Effector CD4-positive, alpha-beta T cell (primary cell): ENCODE measurements at regions not wholly inside any gene's neighbourhood (a gene's known extent, or its start where the extent isn't known, plus 50 kb on each side); places are given as distances from the start of the nearest gene placed in this dataset.
"Not testable (repeated sequence)": the region's sequence is repeated elsewhere in the genome, so short reads cannot be mapped to it uniquely, and the experiment has no call there.

Experiments
- DNase-seq: peaks from one replicate; pipeline ENCODE4 v3.0.0-alpha.2; 2020

GRCh38 chrX:40362291-40362690, 218.5 kb upstream of the ATP6AP2 start:
- DNase-seq, result not testable (repeated sequence)

GRCh38 chrX:40360557-40360956, 220.2 kb upstream of the ATP6AP2 start:
- no peak for DNase-seq

GRCh38 chrX:40359593-40359992, 221.2 kb upstream of the ATP6AP2 start:
- DNase-seq, result no peak

GRCh38 chrX:40358994-40359393, 221.8 kb upstream of the ATP6AP2 start:
- DNase-seq, result no peak

- DNase-seq, result no peak
Measured at GRCh38 chrX:40349251-40349650, 231.5 kb upstream of the ATP6AP2 start.

GRCh38 chrX:40346379-40346778, 234.4 kb upstream of the ATP6AP2 start:
- DNase-seq, result no peak

GRCh38 chrX:40343319-40343718, 237.5 kb upstream of the ATP6AP2 start:
- no peak for DNase-seq

- DNase-seq, result no peak
Measured at GRCh38 chrX:40340116-40340515, 240.7 kb upstream of the ATP6AP2 start.

GRCh38 chrX:40333344-40333743, 235.6 kb upstream of the BCOR start:
- no peak for DNase-seq

- DNase-seq, result no peak
Measured at GRCh38 chrX:40331762-40332161, 234.0 kb upstream of the BCOR start.

GRCh38 chrX:40331353-40331752, 233.6 kb upstream of the BCOR start:
- no peak for DNase-seq

GRCh38 chrX:40329616-40330015, 231.9 kb upstream of the BCOR start:
- no peak for DNase-seq

GRCh38 chrX:40327085-40327484, 229.3 kb upstream of the BCOR start:
- no peak for DNase-seq

GRCh38 chrX:40326186-40326965, 228.6 kb upstream of the BCOR start:
- no peak for DNase-seq

GRCh38 chrX:40325161-40325560, 227.4 kb upstream of the BCOR start:
- no peak for DNase-seq

- DNase-seq, result no peak
Measured at GRCh38 chrX:40323977-40324376, 226.2 kb upstream of the BCOR start.

- no peak for DNase-seq
Measured at GRCh38 chrX:40320819-40321218, 223.1 kb upstream of the BCOR start.

GRCh38 chrX:40318801-40319200, 221.0 kb upstream of the BCOR start:
- DNase-seq, result no peak

- DNase-seq, result no peak
Measured at GRCh38 chrX:40318076-40318475, 220.3 kb upstream of the BCOR start.

- DNase-seq, result no peak
Measured at GRCh38 chrX:40316502-40316901, 218.7 kb upstream of the BCOR start.

- no peak for DNase-seq
Measured at GRCh38 chrX:40314070-40314469, 216.3 kb upstream of the BCOR start.

GRCh38 chrX:40313269-40313668, 215.5 kb upstream of the BCOR start:
- DNase-seq, result no peak

- no peak for DNase-seq
Measured at GRCh38 chrX:40310447-40310846, 212.7 kb upstream of the BCOR start.

- DNase-seq, result no peak
Measured at GRCh38 chrX:40310016-40310415, 212.3 kb upstream of the BCOR start.

- no peak for DNase-seq
Measured at GRCh38 chrX:40307871-40308270, 210.1 kb upstream of the BCOR start.
